WTC11 (cell line): ENCODE measurements at regions not wholly inside any gene's neighbourhood (a gene's known extent, or its start where the extent isn't known, plus 50 kb on each side); places are given as distances from the start of the nearest gene placed in this dataset.

Experiments used
- SP1 ChIP-seq: sonication (generic); formaldehyde crosslinking; conservative IDR thresholded peaks from 2 replicates; pipeline ENCODE4 v1.8.1; 2022; ENCODE audit warnings: missing genetic modification reagents
- TCF7 ChIP-seq: sonication (generic); formaldehyde crosslinking; IDR thresholded peaks from 2 replicates; pipeline ENCODE4 v1.8.0; 2022; ENCODE audit warnings: mild to moderate bottlenecking, low read depth, missing genetic modification reagents, moderate library complexity
- TF ChIP-seq, protein P1 (sequence below): fragments of 200-600 bp; IDR thresholded peaks from 2 replicates; pipeline ENCODE4 v1.8.0; 2022; ENCODE audit warnings: antibody characterized with exemption
- TF ChIP-seq, protein P2 (sequence below): sonication (generic); formaldehyde crosslinking; IDR thresholded peaks from 2 replicates; pipeline ENCODE4 v1.8.0; 2022; ENCODE audit warnings: mild to moderate bottlenecking, missing genetic modification reagents

DNA sequence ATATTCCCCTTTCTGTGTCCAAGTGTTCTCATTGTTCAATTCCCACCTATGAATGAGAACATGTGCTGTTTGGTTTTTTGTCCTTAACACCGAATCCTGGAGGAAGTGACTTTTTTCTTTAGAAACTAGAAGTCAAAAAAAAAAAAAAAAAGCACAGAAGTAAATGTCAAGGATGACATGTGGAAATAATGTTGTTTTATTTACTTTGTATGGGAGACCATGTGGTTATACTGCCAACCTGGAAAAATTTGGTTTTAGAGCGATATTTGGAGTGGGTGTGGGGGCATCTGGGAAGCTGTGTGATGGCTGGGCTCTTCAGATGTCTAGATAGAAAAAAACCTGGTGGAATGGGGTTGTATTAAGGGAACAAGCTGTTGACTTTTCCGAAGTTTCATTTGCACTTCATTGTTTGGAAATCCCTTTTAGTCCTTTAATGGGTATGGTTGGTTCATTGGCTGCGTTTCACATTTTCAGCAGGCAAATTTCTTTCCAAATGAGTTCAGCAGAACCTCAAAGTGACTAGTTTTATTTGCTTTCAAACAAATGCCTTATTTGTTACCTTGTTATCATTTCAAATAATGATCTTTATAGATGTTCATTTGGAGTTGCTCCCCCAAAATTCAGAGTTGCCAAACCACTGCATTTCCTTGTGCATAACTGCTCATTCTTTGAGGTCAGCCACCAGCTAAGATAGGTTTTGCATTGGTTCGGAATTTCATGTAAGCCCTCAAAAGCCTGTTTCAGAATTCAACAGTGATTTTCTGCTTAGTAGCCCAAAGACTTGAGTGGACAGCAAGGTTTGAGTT, 508.2 kb downstream of the METTL15 start:
- TF ChIP-seq, protein P1, sequence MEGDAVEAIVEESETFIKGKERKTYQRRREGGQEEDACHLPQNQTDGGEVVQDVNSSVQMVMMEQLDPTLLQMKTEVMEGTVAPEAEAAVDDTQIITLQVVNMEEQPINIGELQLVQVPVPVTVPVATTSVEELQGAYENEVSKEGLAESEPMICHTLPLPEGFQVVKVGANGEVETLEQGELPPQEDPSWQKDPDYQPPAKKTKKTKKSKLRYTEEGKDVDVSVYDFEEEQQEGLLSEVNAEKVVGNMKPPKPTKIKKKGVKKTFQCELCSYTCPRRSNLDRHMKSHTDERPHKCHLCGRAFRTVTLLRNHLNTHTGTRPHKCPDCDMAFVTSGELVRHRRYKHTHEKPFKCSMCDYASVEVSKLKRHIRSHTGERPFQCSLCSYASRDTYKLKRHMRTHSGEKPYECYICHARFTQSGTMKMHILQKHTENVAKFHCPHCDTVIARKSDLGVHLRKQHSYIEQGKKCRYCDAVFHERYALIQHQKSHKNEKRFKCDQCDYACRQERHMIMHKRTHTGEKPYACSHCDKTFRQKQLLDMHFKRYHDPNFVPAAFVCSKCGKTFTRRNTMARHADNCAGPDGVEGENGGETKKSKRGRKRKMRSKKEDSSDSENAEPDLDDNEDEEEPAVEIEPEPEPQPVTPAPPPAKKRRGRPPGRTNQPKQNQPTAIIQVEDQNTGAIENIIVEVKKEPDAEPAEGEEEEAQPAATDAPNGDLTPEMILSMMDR: no peak
- TF ChIP-seq, protein P2, sequence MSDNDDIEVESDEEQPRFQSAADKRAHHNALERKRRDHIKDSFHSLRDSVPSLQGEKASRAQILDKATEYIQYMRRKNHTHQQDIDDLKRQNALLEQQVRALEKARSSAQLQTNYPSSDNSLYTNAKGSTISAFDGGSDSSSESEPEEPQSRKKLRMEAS (CRISPR knock-in tag): no peak
- TF ChIP-seq TCF7: no peak
- TF ChIP-seq SP1 (CRISPR knock-in tag): no peak
